T47D (cell line): ENCODE measurements at regions not wholly inside any gene's neighbourhood (a gene's known extent, or its start where the extent isn't known, plus 50 kb on each side); places are given as distances from the start of the nearest gene placed in this dataset.

ENCODE experiments used
- DNase-seq, 2 experiments: peaks; one replicate each; pipeline versions ENCODE4 v3.0.0 to v3.0.0-alpha.2; 2011 to 2012; ENCODE audit warnings: low read depth in 1 of 2, low spot score in 1 of 2
- JUND ChIP-seq: IDR thresholded peaks from 2 replicates; pipeline ENCODE4 v1.6.1; 2012; ENCODE audit warnings: low read depth
- in situ Hi-C: cut with HindIII; loops from 2 replicates; pipeline ENCODE4 v1.10.0; 2016; ENCODE audit warnings: low sequenced_read_pairs, low pct_unique_long_range_greater_than_20kb

DNA sequence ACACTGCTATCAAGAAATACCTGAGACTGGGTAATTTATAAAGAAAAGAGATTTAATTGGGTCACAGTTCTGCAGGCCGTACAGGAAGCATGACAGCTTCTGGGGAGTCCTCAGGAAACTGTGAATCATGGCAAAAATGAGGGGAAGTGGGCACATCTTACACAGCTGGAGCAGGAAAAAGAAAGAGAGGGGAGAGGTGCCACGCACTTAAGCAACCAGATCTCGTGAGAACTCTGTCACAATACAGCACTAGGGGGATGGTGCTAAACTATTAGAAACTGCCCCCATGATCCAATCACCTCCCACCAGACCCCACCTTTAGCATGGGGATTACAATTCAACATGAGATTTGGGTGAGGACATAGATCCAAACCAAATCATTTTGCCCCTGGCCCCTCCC is 105.5 kb upstream of the CPLX2 start:
- TF ChIP-seq JUND: no peak
- in situ Hi-C loops: no loop called here
- DNase-seq: no peak

DNA sequence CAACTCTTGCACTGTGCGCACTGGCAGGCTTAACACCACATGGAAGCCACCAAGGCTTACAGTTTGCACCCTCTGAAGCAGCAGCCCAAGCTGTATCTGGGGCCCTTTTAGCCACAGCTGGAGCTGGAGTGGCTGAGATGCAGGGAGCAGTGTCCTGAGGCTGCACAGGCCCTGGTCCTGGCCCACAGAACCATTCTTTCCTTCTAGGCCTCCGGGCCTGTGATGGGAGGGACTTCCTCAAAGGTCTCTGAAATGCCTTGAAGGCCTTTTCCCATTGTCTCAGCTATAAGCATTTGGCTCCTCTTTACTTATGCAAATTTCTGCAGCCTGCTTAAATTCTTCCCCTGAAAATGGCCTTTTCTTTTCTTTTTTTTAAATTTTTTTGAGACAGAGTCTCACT is 104.4 kb upstream of the CPLX2 start:
- TF ChIP-seq JUND: no peak
- in situ Hi-C loops: no loop called here
- no peak for DNase-seq

DNA sequence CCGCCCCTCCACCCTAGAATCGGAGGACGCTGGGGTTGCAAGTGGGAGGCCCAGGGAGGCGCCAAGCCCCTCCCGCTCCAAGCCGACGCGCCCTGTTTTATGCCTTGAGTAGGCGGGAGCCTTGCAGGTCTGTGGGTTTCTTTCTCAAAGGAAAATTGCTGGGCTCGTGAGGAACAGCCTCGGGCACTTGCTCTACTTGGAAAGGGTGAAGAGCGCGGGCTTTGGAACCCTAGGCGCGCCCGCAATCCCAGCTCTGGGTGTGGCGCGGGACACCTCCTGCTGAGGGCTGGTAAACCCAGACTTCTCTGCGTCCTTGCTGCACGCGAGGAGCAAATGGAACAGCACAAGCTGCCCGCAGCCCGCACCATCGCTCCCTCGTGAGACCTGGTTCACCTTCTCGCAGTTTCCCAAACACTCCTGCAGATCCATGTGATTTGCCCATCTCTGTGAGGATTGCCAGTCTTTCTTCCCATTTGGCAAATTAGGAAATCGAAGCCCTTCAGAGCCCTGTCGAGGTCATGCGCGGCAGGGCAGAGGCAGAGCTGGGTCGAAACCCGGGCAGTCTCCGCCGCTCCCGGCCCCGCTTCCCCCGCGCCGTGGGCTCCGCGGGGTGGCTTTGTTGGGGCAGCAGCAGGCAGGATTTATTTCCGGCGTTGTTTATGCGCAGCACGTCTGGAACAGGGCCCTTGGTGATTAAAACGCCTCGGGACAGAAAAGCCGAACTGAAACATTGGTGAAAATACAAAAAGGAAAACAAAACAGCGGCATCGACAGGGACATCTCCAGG is 98.4 kb upstream of the CPLX2 start:
- TF ChIP-seq JUND: no peak
- DNase-seq: no peak
- in situ Hi-C loops: no loop called here

DNA sequence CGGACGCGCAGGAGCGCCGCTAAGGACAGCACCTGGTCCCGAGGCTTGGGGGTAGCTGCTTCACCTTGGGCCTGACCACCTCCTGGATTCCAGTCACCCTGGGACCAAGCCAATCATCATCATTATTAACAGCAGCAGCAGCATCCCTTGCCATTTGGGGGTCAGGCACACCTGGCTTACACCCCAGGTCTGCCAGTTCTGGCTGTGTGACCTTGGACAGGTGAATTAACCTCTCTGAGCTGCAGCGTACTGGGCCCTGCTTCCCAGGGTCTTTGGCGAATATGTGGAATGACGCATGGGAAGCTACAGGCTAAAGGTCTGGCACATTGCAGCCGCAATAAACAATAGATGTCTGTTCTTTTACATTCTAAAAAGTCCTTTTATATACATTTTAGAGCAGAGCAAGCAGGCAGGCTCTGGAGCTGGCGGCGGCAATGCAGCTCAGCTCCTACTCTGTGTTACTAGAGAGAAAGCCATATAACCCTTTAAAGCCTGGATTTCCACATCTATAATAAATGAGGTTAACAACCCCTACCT is 97.8 kb upstream of the CPLX2 start:
- no peak for TF ChIP-seq JUND
- in situ Hi-C loops: no loop called here

DNA sequence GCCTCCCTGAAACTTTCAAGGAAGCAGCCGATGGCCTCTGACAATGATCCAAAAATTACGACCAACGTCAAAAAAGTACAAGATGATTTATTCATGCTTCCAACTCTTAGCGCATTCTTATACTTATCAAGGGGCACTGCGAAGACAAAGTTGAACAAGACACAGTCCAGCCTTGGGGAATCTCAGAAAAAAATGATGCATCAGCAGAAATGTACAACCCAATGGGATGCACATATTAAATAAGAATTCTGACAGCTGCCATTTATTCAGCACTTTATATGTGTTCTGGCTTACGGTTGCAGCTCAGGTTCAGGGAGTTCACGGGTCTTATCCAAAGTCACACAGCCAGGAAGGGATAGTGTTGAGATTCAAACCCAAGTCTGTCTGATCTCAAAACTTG is 96.0 kb upstream of the CPLX2 start:
- in situ Hi-C loops: no loop called here
- no peak for TF ChIP-seq JUND
- no peak for DNase-seq

More for the DNA sequence above, 97.8 kb upstream of the CPLX2 start:
- no peak for DNase-seq

DNA sequence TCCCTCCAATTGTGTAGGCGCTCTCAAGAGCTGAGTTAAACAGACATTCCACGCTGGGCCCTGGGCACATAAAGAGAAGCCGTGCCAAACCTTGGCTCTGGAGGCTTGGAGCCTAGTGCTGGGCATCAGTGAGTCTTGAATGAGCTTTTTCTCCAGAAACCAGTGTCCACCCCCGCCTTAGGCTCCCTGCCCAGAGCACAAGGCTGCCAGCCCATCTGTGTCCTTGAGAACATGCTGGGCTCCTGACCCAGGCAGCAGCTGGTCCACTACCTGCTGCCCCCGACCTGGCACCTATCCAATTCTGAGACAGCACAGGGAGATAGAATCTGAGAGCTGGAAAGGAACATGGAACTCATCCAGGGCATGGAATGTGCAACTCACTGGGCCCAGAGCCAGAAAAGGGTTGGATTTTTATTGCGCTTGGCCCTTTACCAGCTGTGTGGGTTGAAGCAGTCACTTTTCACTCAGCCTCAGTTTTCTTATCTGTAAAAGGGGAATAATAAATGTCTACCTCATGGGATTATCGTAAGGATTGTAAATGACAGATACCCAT is 92.4 kb upstream of the CPLX2 start:
- TF ChIP-seq JUND: no peak
- in situ Hi-C loops: no loop called here
- DNase-seq: peak; percentile 28 to 82

DNA sequence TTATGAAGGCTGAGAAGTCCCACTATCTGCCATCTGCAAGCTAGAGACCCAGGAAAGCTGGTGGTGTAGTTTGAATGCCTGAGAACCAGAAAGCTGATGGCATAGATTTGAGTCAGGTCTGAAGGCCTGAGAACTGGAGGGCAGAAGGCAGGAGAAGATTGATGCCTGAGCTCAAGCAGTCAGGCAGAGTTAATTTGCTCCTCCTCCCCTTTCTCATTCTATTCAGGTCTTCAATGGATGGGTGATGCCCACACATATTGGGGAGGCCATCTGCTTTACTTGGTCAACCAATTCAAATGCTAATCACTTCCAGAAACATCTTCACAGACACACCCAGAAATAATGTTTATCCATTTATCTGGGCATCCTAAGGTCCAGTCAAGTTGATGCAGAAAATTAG is 87.6 kb upstream of the CPLX2 start:
- no peak for DNase-seq
- in situ Hi-C loops: no loop called here
- TF ChIP-seq JUND: no peak

DNA sequence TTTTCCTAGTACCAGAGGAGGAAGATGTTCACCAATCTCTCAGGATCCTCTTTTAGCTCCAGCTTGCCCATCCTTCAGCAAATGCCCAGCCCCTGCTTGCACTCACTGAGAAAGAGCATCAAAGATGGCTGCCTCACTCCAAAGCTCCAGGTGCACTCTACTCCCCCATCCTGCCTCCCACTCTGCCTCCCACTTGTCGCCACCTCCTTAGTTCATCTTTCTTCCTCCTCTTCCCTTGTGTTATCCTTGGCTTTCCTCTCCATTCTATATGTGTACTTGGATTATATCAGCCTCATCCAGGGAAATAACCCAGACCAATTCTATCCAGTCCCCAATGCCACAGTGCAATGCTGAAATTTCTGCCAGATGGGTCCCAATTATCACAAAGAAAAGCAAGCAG is 87.1 kb upstream of the CPLX2 start:
- in situ Hi-C loops: no loop called here
- no peak for TF ChIP-seq JUND
- DNase-seq: no peak

DNA sequence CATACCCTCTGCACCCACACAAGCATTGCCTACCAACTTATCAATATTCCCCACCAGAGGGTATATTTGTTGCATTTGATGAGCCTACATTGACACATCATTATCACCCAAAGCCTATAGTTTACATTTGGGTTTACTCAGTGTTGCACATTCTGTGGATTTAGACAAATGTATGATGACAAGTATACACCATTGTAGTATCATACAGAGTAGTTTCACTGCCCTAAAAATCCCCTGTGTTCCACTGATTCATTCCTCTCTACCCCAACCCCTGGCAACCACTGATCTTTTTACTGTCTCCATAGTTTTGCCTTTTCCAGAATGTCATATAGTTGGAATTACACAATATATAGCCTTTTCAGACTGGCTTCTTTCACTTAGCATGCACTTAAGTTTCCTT is 85.7 kb upstream of the CPLX2 start:
- TF ChIP-seq JUND: no peak
- no peak for DNase-seq
- in situ Hi-C loops: no loop called here

DNA sequence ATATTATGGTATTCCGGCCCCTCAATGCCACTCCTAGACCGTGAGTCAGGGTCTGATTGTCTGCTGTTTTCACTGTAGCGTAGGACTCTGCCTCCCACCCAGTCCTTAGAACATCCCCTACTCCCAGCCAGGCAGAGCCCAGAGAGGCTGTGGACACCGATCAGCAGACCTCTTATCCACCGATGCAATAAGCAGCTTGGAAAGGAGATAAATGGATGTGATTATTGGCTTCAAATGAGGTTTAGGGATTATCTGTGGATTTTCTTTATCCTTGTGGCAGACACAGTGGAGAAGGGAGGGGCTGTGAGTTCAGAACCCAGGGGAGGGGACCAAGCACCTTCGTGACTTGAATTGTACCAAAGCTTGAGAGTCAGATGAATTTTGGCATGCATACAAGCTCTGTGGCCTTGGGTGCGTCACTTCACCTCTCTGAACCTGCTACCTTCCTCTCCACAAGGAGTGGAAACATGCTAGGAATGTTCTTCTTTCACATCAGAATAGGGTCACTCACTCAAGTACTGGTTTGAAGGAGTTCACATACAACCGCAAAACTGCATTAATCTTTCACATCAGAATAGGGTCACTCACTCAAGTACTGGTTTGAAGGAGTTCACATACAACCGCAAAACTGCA is 83.1 kb upstream of the CPLX2 start:
- no peak for TF ChIP-seq JUND
- in situ Hi-C loops: no loop called here

DNA sequence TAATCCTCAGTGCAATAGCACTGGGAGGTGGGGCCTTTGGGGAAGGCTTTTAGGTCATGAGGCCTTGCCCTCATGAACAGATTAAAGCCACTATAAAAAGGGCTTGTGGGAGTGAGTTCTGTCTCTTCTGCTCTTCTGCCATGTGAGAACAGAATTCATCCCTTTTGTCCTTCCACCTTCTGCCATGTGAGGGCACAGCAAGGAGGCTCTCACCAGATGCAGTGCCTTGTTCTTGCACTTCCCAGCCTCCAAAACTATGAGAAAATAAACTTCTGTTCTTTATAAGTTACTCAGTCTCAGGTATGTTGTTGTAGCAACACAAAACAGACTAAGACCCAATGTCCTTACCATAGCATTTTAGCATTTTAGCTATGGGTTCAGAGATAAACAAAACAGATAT is 81.7 kb upstream of the CPLX2 start:
- DNase-seq: peak in 1 of 2 experiments; percentile 11

More for the DNA sequence above, 83.1 kb upstream of the CPLX2 start:
- no peak for DNase-seq

DNA sequence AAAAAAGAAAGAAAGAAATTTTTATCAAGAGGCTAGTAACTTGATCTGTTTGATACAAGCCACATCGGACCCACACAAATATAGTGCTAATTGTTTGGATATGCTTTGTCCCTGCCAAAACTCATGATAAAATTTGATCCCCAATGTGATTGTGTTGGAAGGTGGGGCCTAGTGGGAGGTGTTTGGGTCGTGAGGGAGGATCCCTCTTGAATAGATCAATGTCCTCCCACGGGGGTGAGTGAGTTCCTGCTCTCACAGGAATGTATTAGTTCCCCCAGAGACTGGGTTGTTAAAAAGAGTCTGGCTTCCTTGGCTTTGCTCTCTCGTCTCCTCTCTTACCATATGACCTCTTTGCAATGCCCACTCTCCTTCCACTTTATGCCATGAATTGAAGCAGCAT is 80.6 kb upstream of the CPLX2 start:
- in situ Hi-C loops: no loop called here
- DNase-seq: no peak
- no peak for TF ChIP-seq JUND

More for the DNA sequence above, 81.7 kb upstream of the CPLX2 start:
- TF ChIP-seq JUND: no peak
- in situ Hi-C loops: no loop called here

DNA sequence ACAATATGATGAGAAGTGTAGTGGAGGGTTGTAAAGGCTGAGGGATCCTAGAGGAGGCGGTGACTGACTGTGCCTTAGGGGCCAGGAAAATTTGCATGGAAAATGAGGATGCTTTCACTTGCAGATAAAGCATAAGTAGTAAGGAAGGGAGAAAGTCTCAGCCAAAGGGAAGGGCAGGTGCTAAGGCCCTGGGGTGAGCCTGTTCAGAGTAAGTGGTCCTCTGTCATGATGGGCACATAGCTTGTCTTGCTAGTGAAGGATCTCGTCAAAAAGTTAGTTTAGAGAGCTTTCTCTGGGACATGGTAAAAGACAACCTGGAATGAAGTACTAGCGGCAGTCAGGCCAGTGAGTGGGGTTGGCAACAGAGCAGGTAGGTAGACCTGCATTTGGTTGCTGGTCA is 75.4 kb upstream of the CPLX2 start:
- no peak for DNase-seq
- in situ Hi-C loops: no loop called here
- no peak for TF ChIP-seq JUND
